ENCODE measurements at regions not wholly inside any gene's neighbourhood (a gene's known extent, or its start where the extent isn't known, plus 50 kb on each side); places are given as distances from the start of the nearest gene placed in this dataset.

DNA sequence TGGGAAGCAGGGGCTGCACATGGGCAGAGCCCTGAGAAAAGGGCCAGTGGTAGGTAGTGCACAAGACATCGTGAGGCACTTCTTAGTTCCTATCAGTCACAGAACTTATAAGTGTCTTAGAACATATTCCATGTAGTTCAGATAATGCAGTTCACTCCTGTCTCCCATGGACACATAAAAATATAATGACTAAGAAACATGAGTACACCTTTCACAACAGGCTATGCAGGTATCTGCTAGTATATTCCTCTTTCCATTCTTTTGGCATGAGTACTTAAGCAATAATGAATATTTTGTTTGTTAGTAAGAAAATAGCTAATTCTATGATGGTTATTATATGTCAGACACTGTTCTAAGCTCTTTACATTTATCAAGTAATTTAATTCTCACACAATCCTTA is 808.4 kb downstream of the BCL11A start:
- 100% methylated on average over 1 of the region's 1 CpG; no CpG with 5 or more reads in 1 of the 2 experiments for WGBS, 2 experiments (ENCODE audit: extremely low coverage in 1 of 2, insufficient coverage in 1 of 2, insufficient read length in 1 of 2, insufficient replicate concordance in 2 of 2, low coverage in 1 of 2, low lambda C conversion rate in 2 of 2, missing lambda C conversion rate in 1 of 2)
- no peaks in the 10 kb centered on the region for H3K79me1 ChIP-seq (ENCODE audit: low read depth, low read length)
- no peaks in the 10 kb centered on the region; the same call in 1 of the 2 replicates for H3K23me2 ChIP-seq (ENCODE audit: low read depth, low read length)
- no peak overlapping the region for H2BK5ac ChIP-seq (ENCODE audit: low read depth, low read length)
- no peak overlapping the region for H4K5ac ChIP-seq (ENCODE audit: insufficient read length, low read depth, low read length)
- H2AK5ac ChIP-seq (ENCODE audit: low read depth, low read length), result no peak overlapping the region
- no peak overlapping the region for H3K56ac ChIP-seq (replicated peaks; ENCODE audit: insufficient read length, low read depth, low read length)
- H3K4me2 ChIP-seq (ENCODE audit: insufficient read depth in 1 of 2, low read depth in 2 of 2, low read length in 2 of 2), result no peak overlapping the region
- no peaks in the 10 kb centered on the region for H3K9me3 ChIP-seq (ENCODE audit: insufficient read depth in 2 of 2, low read depth in 1 of 2, low read length in 1 of 2)
- H3K4me3 ChIP-seq (ENCODE audit: extremely low read depth in 1 of 4, insufficient read depth in 2 of 4, low read depth in 3 of 4, low read length in 4 of 4), result no peak overlapping the region
- H3K27ac ChIP-seq (ENCODE audit: low read depth, low read length), result no peak overlapping the region
- H2BK15ac ChIP-seq (ENCODE audit: low read length), result no peak overlapping the region
- H3K4ac ChIP-seq (replicated peaks; ENCODE audit: insufficient read length, low read depth, low read length), result no peak overlapping the region
- no peaks in the 10 kb centered on the region for H4K20me1 ChIP-seq (replicated peaks in 1 of 2; ENCODE audit: control insufficient read depth in 1 of 2, insufficient read depth in 2 of 2, low read length in 2 of 2)
- no peaks in the 10 kb centered on the region for H3K4me1 ChIP-seq (replicated peaks in 1 of 4; ENCODE audit: control insufficient read depth in 3 of 4, insufficient read depth in 4 of 4, low read length in 3 of 4)
- H3K27me3 ChIP-seq (replicated peaks in 1 of 4; ENCODE audit: control insufficient read depth in 3 of 4, extremely low read depth in 1 of 4, insufficient read depth in 3 of 4, low read length in 3 of 4), result no peaks in the 10 kb centered on the region
- H3K23ac ChIP-seq (ENCODE audit: insufficient read length), result no peak overlapping the region
- H4K8ac ChIP-seq (ENCODE audit: extremely low read depth, insufficient read depth, low read length), result no peak overlapping the region
- H4K91ac ChIP-seq (replicated peaks; ENCODE audit: insufficient read length, low read length), result no peak overlapping the region
- no peaks in the 10 kb centered on the region for H3K36me3 ChIP-seq (ENCODE audit: control insufficient read depth in 2 of 4, insufficient read depth in 4 of 4, low read length in 3 of 4)
- H3K18ac ChIP-seq (ENCODE audit: extremely low read depth, low read length), result no peak overlapping the region
- ChIA-PET CTCF (ENCODE audit: partially characterized antibody) (no interaction called here), POLR2A (ENCODE audit: partially characterized antibody) (no interaction called here)
- H3K79me2 ChIP-seq (ENCODE audit: control insufficient read depth in 1 of 2, insufficient read depth in 2 of 2, low read length in 2 of 2), result no peaks in the 10 kb centered on the region
- no peak overlapping the region for H2BK12ac ChIP-seq (ENCODE audit: low read depth, low read length)
- H2BK20ac ChIP-seq (ENCODE audit: low read length), result no peak overlapping the region
- no peak overlapping the region for H2BK120ac ChIP-seq (replicated peaks; ENCODE audit: low read depth, low read length)
- no peak overlapping the region for H3K9ac ChIP-seq (replicated peaks in 1 of 4; ENCODE audit: extremely low read depth in 1 of 4, low read depth in 3 of 4, low read length in 3 of 4)
- FAIRE-seq (no peak), DNase-seq (ENCODE audit: low read depth in 1 of 2, low spot score in 2 of 2) (no peak)
- H3K14ac ChIP-seq (ENCODE audit: insufficient read length), result no peak overlapping the region
- H2AFZ ChIP-seq (ENCODE audit: low read length), result no peak overlapping the region
- TF ChIP-seq POLR2AphosphoS5 (IDR thresholded peaks at IDR 0.05; ENCODE audit: low read depth, low read length), result no peak
- TF ChIP-seq SIN3A (conservative IDR thresholded peaks at IDR 0.05 in 1 of 2, IDR thresholded peaks at IDR 0.05 in 1 of 2; ENCODE audit: low read depth in 1 of 2, low read length in 2 of 2), result no peak
- no peak for TF ChIP-seq RNF2 (IDR thresholded peaks at IDR 0.05; ENCODE audit: borderline replicate concordance, low read depth, low read length, missing control alignments, poor library complexity, severe bottlenecking)
- TF ChIP-seq EGR1 (IDR thresholded peaks at IDR 0.05; ENCODE audit: borderline replicate concordance, low read depth, low read length), result no peak
- no peak for TF ChIP-seq CREB1 (IDR thresholded peaks at IDR 0.05)
- TF ChIP-seq TEAD4 (IDR thresholded peaks at IDR 0.05; ENCODE audit: low read depth, low read length), result no peak
- no peak for TF ChIP-seq SIRT6 (IDR thresholded peaks at IDR 0.05; ENCODE audit: low read length)
- TF ChIP-seq, protein P1, sequence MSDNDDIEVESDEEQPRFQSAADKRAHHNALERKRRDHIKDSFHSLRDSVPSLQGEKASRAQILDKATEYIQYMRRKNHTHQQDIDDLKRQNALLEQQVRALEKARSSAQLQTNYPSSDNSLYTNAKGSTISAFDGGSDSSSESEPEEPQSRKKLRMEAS (IDR thresholded peaks at IDR 0.05), result no peak
- TF ChIP-seq SUZ12 (IDR thresholded peaks at IDR 0.05; ENCODE audit: low read length), result no peak
- TF ChIP-seq, protein P2, sequence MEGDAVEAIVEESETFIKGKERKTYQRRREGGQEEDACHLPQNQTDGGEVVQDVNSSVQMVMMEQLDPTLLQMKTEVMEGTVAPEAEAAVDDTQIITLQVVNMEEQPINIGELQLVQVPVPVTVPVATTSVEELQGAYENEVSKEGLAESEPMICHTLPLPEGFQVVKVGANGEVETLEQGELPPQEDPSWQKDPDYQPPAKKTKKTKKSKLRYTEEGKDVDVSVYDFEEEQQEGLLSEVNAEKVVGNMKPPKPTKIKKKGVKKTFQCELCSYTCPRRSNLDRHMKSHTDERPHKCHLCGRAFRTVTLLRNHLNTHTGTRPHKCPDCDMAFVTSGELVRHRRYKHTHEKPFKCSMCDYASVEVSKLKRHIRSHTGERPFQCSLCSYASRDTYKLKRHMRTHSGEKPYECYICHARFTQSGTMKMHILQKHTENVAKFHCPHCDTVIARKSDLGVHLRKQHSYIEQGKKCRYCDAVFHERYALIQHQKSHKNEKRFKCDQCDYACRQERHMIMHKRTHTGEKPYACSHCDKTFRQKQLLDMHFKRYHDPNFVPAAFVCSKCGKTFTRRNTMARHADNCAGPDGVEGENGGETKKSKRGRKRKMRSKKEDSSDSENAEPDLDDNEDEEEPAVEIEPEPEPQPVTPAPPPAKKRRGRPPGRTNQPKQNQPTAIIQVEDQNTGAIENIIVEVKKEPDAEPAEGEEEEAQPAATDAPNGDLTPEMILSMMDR (IDR thresholded peaks at IDR 0.05; ENCODE audit: control extremely low read depth in 1 of 3, insufficient read depth in 1 of 3, low read depth in 1 of 3, low read length in 3 of 3), result no peak
- TF ChIP-seq ASH2L (IDR thresholded peaks at IDR 0.05; ENCODE audit: low read length), result no peak
- TF ChIP-seq TCF12 (IDR thresholded peaks at IDR 0.05; ENCODE audit: low read depth, low read length), result no peak
